NCI-H1930 (cell line): ENCODE measurements at regions not wholly inside any gene's neighbourhood (a gene's known extent, or its start where the extent isn't known, plus 50 kb on each side); places are given as distances from the start of the nearest gene placed in this dataset.

ENCODE experiments used
- DNase-seq, 2 experiments: peaks; one replicate each; lab custom pipeline; 2025; lab: John Stamatoyannopoulos, UW

GRCh38 chr6:66940003-66940402 is 1233.0 kb upstream of the EYS start:
- DNase-seq: no peak

- DNase-seq: no peak
Measured at GRCh38 chr6:66937180-66937579, 1230.2 kb upstream of the EYS start.

DNA sequence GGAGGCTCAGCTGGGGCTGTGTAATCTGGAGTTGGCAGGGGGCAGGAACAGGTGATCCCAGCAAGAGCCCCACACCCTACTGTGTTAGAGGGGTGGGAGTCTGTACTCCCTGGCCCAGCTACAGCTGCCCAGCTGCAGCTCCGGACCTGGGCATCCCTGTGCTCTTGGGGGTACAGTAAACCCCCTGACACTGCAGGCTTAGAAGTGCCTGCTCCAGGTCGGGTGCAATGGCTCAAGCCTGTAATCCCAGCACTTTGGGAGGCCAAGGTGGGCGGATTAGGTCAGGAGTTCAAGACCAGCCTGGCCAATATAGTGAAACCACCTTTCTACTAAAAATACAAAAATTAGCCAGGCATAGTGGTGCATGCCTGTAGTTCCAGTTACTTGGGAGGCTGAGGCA is 1228.6 kb upstream of the EYS start:
- DNase-seq: no peak

DNA sequence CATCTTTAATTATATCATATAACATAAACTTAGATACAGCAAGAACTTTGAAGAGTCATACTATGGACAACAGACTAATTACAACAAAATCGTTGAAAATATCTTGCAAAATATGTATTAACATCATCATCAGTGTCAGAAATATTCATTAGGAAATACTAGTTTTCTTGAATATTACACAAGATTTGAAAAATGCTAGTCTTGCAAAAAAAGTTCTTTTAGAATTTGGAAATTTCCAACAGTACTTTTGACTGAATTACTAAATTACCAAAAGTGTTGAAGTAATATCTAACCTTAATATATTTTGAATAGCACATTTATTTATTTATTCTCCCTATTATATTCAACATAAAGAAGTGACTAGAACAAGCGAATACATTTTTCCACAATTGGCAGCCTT is 1224.8 kb upstream of the EYS start:
- DNase-seq: no peak

DNA sequence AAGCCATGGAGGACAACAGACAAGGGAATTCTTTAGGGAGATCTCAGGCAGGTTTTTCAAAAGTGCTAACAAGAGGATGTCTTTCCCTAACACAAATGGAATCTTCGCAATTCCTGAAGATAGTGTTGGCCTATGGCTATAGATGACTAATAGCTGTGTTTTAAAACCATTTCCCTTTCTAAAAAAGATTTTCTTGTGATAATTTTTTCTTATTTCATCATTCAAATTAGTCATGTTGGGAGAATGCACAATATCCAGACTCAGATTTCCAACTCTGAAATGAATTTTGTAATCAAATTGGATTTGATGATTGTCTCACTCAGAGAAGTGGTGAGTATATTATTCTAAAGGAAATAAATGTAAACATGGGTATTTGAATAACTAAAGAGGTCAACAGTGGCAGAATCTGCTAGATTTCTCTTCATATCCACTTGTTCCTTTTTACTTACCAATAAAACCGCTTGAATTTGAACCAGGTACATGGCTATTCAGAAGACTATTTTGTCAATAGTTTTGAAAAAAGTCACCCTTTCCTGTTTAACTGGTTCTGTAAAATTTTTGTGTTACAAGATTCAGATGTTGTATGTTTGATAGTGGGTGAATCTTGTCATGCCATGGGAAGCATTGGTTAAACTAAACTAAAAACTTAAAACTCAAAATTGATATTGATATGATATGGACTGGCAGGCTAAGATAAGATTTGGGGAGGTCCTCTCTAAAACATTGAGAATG is 1223.7 kb upstream of the EYS start:
- no peak for DNase-seq

DNA sequence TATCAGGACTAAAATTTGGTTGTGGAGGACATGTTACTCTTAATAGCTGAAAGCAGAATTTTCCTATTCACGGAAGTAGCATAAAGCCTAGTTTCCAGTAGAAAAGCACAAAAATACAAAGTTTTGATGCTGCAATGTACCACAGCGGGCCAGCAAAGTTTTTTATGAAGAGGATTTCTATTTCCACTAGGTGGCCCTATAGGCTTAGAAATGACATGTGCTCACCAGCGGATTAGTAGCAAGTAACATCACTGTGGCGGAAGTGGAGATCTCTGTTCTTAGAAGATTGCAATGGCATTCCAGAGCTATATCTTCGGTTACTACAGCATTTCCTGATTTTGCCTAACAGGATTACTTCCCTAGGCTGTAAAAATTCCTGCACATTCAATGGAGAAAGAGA is 1219.0 kb upstream of the EYS start:
- no peak for DNase-seq

GRCh38 chr6:66913657-66914056 is 1206.6 kb upstream of the EYS start:
- DNase-seq: no peak

GRCh38 chr6:66902457-66902856 is 1195.4 kb upstream of the EYS start:
- no peak for DNase-seq

GRCh38 chr6:66900133-66901083 is 1193.4 kb upstream of the EYS start:
- DNase-seq: no peak

DNA sequence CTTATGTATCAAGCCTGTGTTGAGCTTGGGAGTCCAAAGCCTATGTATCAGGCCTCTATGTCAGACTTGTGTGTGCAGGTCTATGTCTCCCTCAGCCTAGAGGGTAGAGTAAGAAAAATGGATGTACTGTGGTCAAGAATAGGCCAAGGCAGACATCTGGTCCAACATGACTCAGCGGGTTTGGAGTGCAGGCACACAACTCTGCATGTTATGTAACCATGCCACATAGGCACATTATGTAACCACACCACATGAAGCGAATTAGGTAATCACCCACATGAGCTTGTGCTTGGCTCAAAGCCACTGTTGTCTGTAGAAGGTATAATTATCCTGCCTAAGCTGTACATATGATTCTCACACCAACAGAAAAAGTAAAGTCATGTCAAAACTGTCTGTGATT is 1190.5 kb upstream of the EYS start:
- no peak for DNase-seq

DNA sequence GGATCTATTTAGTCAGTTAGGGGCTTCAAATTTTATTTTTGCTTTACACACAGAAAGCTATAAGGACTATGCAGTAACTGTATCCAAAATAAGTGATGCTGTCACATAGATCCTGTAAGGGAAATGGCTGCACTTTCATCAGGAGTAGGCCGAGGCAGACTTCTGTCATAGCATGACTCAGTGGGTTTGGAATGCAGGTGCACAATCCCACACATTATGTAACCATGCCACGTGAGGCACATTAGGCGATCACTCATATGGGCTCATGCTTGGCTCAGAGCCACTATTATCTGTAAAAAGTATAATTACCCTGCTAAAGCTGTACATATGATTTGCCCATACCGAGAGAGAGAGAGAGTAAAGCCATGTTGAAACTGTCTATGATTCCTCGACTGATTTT is 1189.4 kb upstream of the EYS start:
- no peak for DNase-seq

DNA sequence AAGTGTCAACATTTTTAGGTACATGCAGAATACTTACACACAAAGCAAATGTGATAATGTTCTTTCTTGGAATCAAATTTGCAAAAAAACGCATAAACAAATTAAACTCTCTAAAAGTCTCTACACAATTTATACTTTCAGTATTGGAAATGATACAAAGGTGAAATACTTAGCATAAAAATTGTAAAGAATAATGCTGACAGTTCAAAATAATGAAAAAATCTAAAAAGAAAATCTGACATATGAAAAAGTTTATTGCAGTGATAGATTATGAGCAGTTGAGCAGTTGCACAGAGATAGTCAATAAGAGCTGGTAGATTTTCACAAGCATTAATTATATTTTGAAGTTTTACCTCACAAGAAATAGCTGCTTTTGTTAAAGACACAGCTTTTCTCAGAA is 1176.4 kb upstream of the EYS start:
- DNase-seq: no peak

DNA sequence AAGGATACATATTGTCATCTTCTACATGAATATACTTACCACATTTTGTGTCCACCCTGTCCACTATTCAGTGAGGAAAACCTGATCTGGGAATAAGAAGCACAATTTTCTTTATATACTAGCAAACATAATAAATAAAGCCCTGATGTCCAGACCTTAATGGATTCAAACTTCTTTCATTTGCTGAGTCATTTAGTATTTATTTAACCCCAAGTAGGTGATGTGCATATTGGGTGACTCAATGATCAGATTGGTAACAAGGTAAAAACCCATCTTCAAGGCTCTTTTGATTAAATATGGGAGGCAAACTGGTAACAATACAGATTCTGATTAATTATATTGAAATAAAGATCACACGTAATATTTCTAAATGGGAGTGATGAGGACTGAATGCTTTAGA is 1159.8 kb upstream of the EYS start:
- no peak for DNase-seq

GRCh38 chr6:66865771-66866170 is 1158.7 kb upstream of the EYS start:
- DNase-seq: no peak

DNA sequence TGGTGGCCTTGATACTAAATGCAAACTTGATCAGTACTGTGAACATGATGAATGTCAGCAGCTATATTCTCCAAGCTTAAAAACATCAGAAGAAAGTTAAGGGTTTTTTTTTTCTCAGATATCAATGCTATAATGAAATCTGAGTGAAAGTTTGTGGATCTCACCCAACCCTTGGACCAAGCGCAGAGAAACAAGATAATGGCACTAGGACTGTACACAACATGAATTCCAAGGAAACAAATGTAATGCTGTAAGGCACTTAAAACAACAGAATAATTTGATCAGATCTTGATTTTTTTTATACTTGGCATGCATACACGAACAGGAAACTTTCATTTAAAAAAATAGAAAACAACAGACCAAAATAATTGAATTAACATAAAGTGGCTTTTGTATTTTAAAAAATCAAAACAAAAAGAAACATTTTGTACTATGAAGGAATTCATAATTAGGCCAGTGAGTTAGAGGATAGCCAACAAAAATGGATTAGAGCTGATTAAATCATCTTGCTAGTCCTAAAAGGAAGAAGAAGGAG is 1154.0 kb upstream of the EYS start:
- DNase-seq: no peak

DNA sequence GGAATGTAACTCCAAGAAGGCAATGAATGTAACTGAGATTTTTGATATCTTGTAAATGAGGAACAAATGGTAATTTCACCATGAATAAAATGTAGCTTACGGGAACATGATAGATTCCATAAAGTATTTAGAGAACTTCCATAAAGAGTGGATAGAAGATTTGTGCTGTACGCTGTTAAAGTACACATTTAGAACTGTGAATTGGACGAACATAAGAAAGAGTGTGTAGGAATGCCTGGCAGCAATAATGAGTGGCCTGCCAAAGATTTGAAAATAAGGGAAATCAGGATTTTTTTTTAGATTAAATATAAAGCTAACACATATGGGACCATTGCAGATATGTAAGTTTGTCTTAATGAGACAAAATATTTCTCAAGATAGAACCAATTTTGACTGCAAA is 1153.3 kb upstream of the EYS start:
- DNase-seq: no peak

DNA sequence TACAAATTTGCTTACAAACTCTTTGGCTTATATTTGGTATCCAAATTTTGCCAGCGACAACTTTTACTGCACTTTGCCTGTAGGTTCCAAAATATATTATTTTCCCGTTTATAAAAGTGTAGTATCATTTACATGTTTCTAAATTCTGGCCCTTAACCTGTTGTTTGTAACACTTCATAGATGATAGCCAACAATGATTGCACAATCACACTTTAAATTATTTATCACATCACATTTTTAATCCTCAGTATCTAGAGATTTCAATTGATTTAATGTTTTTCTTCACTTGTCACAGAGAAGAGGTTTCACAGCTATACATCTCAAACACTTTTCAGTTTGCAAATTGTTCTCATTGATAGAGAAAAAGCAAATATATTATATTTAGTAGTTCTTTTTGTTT is 1151.2 kb upstream of the EYS start:
- DNase-seq: no peak

- no peak for DNase-seq
Measured at GRCh38 chr6:66854014-66854413, 1147.0 kb upstream of the EYS start.

DNA sequence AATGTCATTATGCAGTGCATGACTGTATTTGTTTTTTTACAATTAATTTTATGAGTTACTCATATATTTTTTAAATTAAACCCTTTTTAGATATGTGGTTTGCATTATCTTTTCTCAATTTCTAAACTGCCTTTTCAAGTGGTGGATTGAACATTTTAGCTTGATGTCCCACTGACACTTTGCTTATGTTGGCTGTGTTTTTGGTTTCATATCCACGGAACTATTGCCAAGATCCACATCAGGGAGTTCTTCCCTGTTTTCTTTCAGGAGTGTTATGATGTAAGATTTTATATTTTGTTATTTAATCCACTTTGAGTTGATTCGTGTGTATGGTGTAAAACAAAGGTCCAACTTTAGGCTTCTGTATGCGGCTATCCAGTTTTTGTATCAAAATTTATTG is 1144.9 kb upstream of the EYS start:
- DNase-seq: no peak

GRCh38 chr6:66849843-66850242 is 1142.8 kb upstream of the EYS start:
- DNase-seq: no peak

- no peak for DNase-seq
Measured at GRCh38 chr6:66848244-66848953, 1141.4 kb upstream of the EYS start.

DNA sequence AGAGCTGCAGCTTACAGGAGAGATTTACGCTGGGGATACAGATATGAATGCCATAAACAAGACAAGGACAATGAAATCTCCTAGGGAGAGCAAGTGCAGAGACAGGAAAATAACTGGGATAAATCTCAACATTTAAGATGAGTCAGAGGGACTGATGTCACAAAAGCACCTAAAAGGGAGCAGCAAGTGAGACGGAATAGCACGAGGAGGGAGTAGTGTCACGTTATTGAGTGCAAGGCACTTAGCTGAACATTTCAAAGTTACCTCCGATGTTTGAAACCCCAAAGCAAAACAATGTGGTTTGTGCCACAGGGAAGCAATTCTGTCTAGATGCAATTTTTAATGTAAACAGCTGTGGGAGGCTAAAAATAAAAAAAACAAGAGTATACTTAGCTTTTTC is 1131.7 kb upstream of the EYS start:
- DNase-seq: no peak

DNA sequence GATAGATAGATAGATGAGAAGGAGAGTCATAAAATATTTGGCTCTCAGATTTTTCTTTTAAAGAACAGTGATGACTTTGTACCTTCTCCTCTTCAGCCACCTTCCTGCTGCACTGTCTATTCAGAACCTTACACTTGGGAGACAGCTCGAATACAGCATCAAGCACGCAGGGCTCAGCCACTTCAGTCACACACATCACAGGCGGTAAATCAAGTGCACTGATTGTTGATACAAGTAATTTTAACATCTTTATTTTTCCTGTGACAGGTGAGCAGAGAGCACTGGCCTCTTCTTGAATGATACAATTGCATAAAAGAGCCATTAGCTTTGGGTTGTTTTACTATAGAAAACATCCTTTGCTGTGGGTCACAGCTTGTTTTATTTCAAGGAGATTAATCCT is 1118.5 kb upstream of the EYS start:
- DNase-seq: no peak
